ENCODE measurements at regions not wholly inside any gene's neighbourhood (a gene's known extent, or its start where the extent isn't known, plus 50 kb on each side); places are given as distances from the start of the nearest gene placed in this dataset.

DNA sequence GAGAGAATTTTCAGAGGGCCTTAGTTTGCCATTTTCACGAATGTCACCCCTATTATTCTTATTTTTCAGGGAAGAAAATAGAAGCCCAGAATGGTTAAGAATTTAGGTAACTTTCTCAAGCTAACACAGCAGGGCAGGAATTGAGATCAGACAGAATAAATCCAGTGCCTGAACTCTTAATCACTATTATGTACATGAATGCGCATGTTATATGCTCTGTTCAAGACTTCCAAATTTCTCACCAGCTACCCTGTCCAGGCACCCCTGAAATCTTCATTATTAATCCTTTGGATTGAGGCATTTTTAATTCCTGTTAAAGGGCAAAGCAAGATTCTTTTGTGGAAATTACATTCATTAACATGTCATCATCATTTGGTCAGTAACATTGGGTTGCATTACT lies 218.4 kb downstream of the ACTR3 start:
- TF ChIP-seq CTCF (IDR thresholded peaks at IDR 0.05; ENCODE audit: low read depth, low read length) (no peak), EZH2phosphoT487 (IDR thresholded peaks at IDR 0.05; ENCODE audit: low read depth) (no peak)

Data from OCI-LY3 (cell line).